ENCODE measurements at regions not wholly inside any gene's neighbourhood (a gene's known extent, or its start where the extent isn't known, plus 50 kb on each side); places are given as distances from the start of the nearest gene placed in this dataset.

- peaks cover 22% of the 10 kb centered on the region for H3K9me3 Mint-ChIP-seq
- H3K4me1 Mint-ChIP-seq (ENCODE audit: low read depth), result no peaks in the 10 kb centered on the region
- H3K27ac Mint-ChIP-seq, result no peak overlapping the region
- H3K36me3 Mint-ChIP-seq (ENCODE audit: low read depth), result no peaks in the 10 kb centered on the region
- intact Hi-C loops (cut with micrococcal nuclease), result no loop called here
- CTCF ChIA-PET, result no interaction called here
- no peak for DNase-seq
- no peak overlapping the region for H3K4me3 Mint-ChIP-seq
- H3K27me3 Mint-ChIP-seq (ENCODE audit: low read depth), result no peaks in the 10 kb centered on the region
Observed at GRCh38 chr16:64225696-64226095, 896.2 kb downstream of the CDH11 start.

GRCh38 chr16:64225036-64225435 is 896.8 kb downstream of the CDH11 start:
- CTCF ChIA-PET, result no interaction called here
- H3K27me3 Mint-ChIP-seq (ENCODE audit: low read depth), result no peaks in the 10 kb centered on the region
- no peak for DNase-seq
- intact Hi-C loops (cut with micrococcal nuclease), result no loop called here
- no peaks in the 10 kb centered on the region for H3K4me1 Mint-ChIP-seq (ENCODE audit: low read depth)
- no peak overlapping the region for H3K27ac Mint-ChIP-seq
- H3K4me3 Mint-ChIP-seq, result no peak overlapping the region
- H3K36me3 Mint-ChIP-seq (ENCODE audit: low read depth), result no peaks in the 10 kb centered on the region
- peaks cover 20% of the 10 kb centered on the region for H3K9me3 Mint-ChIP-seq

GRCh38 chr16:64217789-64218535 is 903.9 kb downstream of the CDH11 start:
- peaks cover 16% of the 10 kb centered on the region for H3K9me3 Mint-ChIP-seq
- CTCF ChIA-PET, result no interaction called here
- no peaks in the 10 kb centered on the region for H3K27me3 Mint-ChIP-seq (ENCODE audit: low read depth)
- no peak for DNase-seq
- no peaks in the 10 kb centered on the region for H3K36me3 Mint-ChIP-seq (ENCODE audit: low read depth)
- no peaks in the 10 kb centered on the region for H3K4me1 Mint-ChIP-seq (ENCODE audit: low read depth)
- no peak overlapping the region for H3K4me3 Mint-ChIP-seq
- H3K27ac Mint-ChIP-seq, result no peak overlapping the region
- intact Hi-C loops (cut with micrococcal nuclease), result no loop called here

GRCh38 chr16:64215730-64216129 is 906.1 kb downstream of the CDH11 start:
- Mint-ChIP-seq H3K27me3 (ENCODE audit: low read depth) (no peaks in the 10 kb centered on the region), H3K4me3 (no peak overlapping the region), H3K4me1 (ENCODE audit: low read depth) (no peaks in the 10 kb centered on the region), H3K36me3 (ENCODE audit: low read depth) (no peaks in the 10 kb centered on the region), H3K27ac (no peak overlapping the region), H3K9me3 (peaks cover 19% of the 10 kb centered on the region)
- CTCF ChIA-PET, result no interaction called here
- intact Hi-C loops (cut with micrococcal nuclease), result no loop called here
- no peak for DNase-seq

- H3K4me1 Mint-ChIP-seq (ENCODE audit: low read depth), result no peaks in the 10 kb centered on the region
- no peaks in the 10 kb centered on the region for H3K36me3 Mint-ChIP-seq (ENCODE audit: low read depth)
Observed at GRCh38 chr16:64211331-64211730, 910.5 kb downstream of the CDH11 start.

GRCh38 chr16:64206862-64207261 is 915.0 kb downstream of the CDH11 start:
- intact Hi-C loops (cut with micrococcal nuclease), result no loop called here
- H3K4me1 Mint-ChIP-seq (ENCODE audit: low read depth), result no peaks in the 10 kb centered on the region
- peaks cover 22% of the 10 kb centered on the region for H3K9me3 Mint-ChIP-seq
- DNase-seq, result no peak
- no peak overlapping the region for H3K4me3 Mint-ChIP-seq
- no peaks in the 10 kb centered on the region for H3K27me3 Mint-ChIP-seq (ENCODE audit: low read depth)
- no peaks in the 10 kb centered on the region for H3K36me3 Mint-ChIP-seq (ENCODE audit: low read depth)
- no peak overlapping the region for H3K27ac Mint-ChIP-seq
- CTCF ChIA-PET, result no interaction called here

More at GRCh38 chr16:64211331-64211730, 910.5 kb downstream of the CDH11 start:
- Mint-ChIP-seq H3K27ac (no peak overlapping the region), H3K4me3 (no peak overlapping the region), H3K9me3 (peaks cover 18% of the 10 kb centered on the region), H3K27me3 (ENCODE audit: low read depth) (no peaks in the 10 kb centered on the region)
- DNase-seq, result no peak
- intact Hi-C loops (cut with micrococcal nuclease), result no loop called here
- CTCF ChIA-PET, result no interaction called here

GRCh38 chr16:64203126-64203525 is 918.7 kb downstream of the CDH11 start:
- Mint-ChIP-seq H3K9me3 (peaks cover 14% of the 10 kb centered on the region), H3K4me1 (ENCODE audit: low read depth) (no peaks in the 10 kb centered on the region), H3K27me3 (ENCODE audit: low read depth) (no peaks in the 10 kb centered on the region), H3K4me3 (no peak overlapping the region), H3K27ac (no peak overlapping the region), H3K36me3 (ENCODE audit: low read depth) (no peaks in the 10 kb centered on the region)
- CTCF ChIA-PET, result no interaction called here
- no peak for DNase-seq
- intact Hi-C loops (cut with micrococcal nuclease), result no loop called here

- H3K9me3 Mint-ChIP-seq, result peaks cover 11% of the 10 kb centered on the region
- CTCF ChIA-PET, result interaction anchor here (0.7 kb wide), 1 partner anchor 249 kb away, joined by 3 read pairs; no protein-coding TSS in a partner anchor
- intact Hi-C loops (cut with micrococcal nuclease), result no loop called here
- H3K27me3 Mint-ChIP-seq (ENCODE audit: low read depth), result no peaks in the 10 kb centered on the region
- no peaks in the 10 kb centered on the region for H3K36me3 Mint-ChIP-seq (ENCODE audit: low read depth)
- no peak overlapping the region for H3K27ac Mint-ChIP-seq
- no peak overlapping the region for H3K4me3 Mint-ChIP-seq
- DNase-seq, result no peak
- no peaks in the 10 kb centered on the region for H3K4me1 Mint-ChIP-seq (ENCODE audit: low read depth)
Observed at GRCh38 chr16:64202571-64202970, 919.3 kb downstream of the CDH11 start.

- intact Hi-C loops (cut with micrococcal nuclease), result no loop called here
- CTCF ChIA-PET, result no interaction called here
- Mint-ChIP-seq H3K4me1 (ENCODE audit: low read depth) (no peaks in the 10 kb centered on the region), H3K27ac (no peak overlapping the region), H3K9me3 (peaks cover 10% of the 10 kb centered on the region), H3K36me3 (ENCODE audit: low read depth) (no peaks in the 10 kb centered on the region), H3K4me3 (no peak overlapping the region), H3K27me3 (ENCODE audit: low read depth) (no peaks in the 10 kb centered on the region)
- no peak for DNase-seq
Observed at GRCh38 chr16:64196444-64196843, 925.4 kb downstream of the CDH11 start.

- Mint-ChIP-seq H3K4me1 (ENCODE audit: low read depth) (no peaks in the 10 kb centered on the region), H3K27me3 (ENCODE audit: low read depth) (no peaks in the 10 kb centered on the region), H3K36me3 (ENCODE audit: low read depth) (no peaks in the 10 kb centered on the region), H3K9me3 (peaks cover 12% of the 10 kb centered on the region), H3K4me3 (no peak overlapping the region), H3K27ac (no peak overlapping the region)
- intact Hi-C loops (cut with micrococcal nuclease), result no loop called here
- CTCF ChIA-PET, result no interaction called here
- DNase-seq, result no peak
Observed at GRCh38 chr16:64185954-64186353, 935.9 kb downstream of the CDH11 start.

GRCh38 chr16:64184156-64184555 is 937.7 kb downstream of the CDH11 start:
- H3K4me1 Mint-ChIP-seq (ENCODE audit: low read depth), result no peaks in the 10 kb centered on the region
- CTCF ChIA-PET, result no interaction called here
- intact Hi-C loops (cut with micrococcal nuclease), result no loop called here
- no peak overlapping the region for H3K4me3 Mint-ChIP-seq
- H3K9me3 Mint-ChIP-seq, result peaks cover 11% of the 10 kb centered on the region
- DNase-seq, result no peak
- H3K36me3 Mint-ChIP-seq (ENCODE audit: low read depth), result no peaks in the 10 kb centered on the region
- no peaks in the 10 kb centered on the region for H3K27me3 Mint-ChIP-seq (ENCODE audit: low read depth)
- no peak overlapping the region for H3K27ac Mint-ChIP-seq

GRCh38 chr16:64182985-64183384 is 938.9 kb downstream of the CDH11 start:
- DNase-seq, result no peak
- H3K4me3 Mint-ChIP-seq, result no peak overlapping the region
- H3K27ac Mint-ChIP-seq, result no peak overlapping the region
- no peaks in the 10 kb centered on the region for H3K27me3 Mint-ChIP-seq (ENCODE audit: low read depth)
- CTCF ChIA-PET, result interaction anchor here (0.5 kb wide), 1 partner anchor 168 kb away, joined by 4 read pairs; no protein-coding TSS in a partner anchor
- intact Hi-C loops (cut with micrococcal nuclease), result no loop called here
- H3K36me3 Mint-ChIP-seq (ENCODE audit: low read depth), result no peaks in the 10 kb centered on the region
- H3K9me3 Mint-ChIP-seq, result peaks cover 15% of the 10 kb centered on the region
- H3K4me1 Mint-ChIP-seq (ENCODE audit: low read depth), result no peaks in the 10 kb centered on the region

GRCh38 chr16:64181271-64181925 is 940.5 kb downstream of the CDH11 start:
- Mint-ChIP-seq H3K4me3 (no peak overlapping the region), H3K9me3 (peaks cover 23% of the 10 kb centered on the region), H3K4me1 (ENCODE audit: low read depth) (no peaks in the 10 kb centered on the region), H3K27ac (no peak overlapping the region), H3K27me3 (ENCODE audit: low read depth) (no peaks in the 10 kb centered on the region), H3K36me3 (ENCODE audit: low read depth) (no peaks in the 10 kb centered on the region)
- intact Hi-C loops (cut with micrococcal nuclease), result no loop called here
- CTCF ChIA-PET, result no interaction called here
- no peak for DNase-seq
